HG03175 (cell line): ENCODE measurements at regions not wholly inside any gene's neighbourhood (a gene's known extent, or its start where the extent isn't known, plus 50 kb on each side); places are given as distances from the start of the nearest gene placed in this dataset.

ENCODE experiments used
- ATAC-seq: cut with Tn5 transposase; IDR thresholded peaks from one replicate; pipeline ENCODE4 v1.9.1; 2021; ENCODE audit warnings: mild to moderate bottlenecking, moderate library complexity; ENCODE audit not compliant: unreplicated experiment

DNA sequence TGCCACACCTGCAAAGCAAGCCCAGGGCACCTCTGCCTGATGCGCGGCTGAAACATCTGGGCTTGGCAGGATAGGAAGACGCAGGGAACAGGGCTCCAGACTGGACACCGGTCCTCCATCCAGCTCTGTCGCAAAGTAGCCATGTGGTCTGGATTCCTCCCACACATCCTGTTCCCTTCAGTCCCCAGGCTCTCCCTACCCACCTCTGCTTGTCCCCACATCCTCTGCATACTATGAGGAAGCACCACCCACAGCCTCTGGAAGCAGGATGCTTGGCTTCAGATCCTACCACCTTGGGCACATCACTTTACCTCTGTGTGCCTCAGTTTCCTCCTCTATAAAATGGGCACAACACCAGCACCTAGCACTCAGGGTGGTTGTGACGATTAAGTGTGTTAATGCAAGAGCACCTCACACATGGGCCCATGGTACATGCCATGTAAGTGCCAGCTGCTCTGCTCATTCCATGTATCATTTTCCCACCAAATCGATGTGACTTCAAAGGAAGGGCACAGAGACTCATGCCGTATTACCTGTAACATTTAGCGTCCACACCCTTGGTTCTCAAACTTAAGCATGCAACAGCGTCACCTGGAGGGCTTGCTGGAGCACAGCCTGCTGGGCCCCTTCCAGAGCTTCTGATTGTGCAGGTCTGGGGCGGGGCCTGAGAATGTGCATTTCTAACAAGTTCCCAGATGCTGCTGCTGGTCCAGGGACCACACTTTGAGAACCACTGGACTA, 138.6 kb upstream of the SDK2 start:
- no peak for ATAC-seq

DNA sequence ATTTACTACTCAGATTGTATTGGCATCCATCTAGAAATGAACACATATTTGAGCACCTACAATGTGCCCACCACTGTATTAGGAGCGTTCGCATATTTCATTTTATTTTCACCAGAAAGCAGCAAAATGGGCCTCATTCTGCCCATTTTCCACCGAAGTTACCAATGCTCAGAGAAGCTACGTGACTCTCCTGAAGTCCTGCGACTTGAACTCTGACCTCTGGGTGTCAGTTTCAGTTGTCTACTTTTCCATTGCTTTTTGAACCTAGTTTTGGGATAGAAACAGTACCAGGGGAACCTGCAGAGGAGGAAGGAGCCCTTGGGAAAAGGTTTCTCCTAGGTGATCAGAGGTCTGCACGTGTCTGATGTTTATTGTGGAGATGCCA, 139.1 kb upstream of the SDK2 start:
- ATAC-seq = no peak

DNA sequence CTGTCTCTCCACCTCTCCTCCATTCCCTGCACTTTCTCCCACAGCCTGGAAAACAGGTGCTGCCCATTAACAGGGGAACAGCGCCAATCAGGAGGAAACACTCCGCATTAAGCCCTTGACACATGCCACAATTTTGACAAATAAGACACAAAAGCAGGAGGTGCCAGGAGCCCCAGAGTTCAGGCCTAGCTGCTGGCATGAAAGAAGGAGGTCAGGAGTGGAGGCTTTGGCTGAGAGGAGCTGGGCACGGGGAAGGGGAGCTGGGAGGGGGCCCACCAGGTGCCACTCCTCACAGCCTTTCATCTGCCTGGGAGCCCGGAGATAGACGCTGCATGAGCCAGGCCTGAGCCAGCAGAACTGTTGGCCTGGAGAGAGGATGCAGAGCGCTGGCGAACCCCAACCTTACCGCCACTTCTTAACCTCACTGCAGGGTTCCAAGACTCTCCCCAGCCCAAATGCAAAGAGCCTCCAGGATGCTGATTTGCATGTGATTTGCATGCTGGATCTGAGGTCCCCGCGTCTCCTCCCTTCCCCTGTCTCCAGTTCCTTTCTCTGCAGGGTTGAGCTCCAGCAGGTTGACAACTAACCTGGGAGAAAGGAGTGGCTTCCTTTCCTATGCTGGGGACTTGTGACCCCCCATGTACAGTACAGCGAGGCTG, 139.8 kb upstream of the SDK2 start:
- no peak for ATAC-seq

DNA sequence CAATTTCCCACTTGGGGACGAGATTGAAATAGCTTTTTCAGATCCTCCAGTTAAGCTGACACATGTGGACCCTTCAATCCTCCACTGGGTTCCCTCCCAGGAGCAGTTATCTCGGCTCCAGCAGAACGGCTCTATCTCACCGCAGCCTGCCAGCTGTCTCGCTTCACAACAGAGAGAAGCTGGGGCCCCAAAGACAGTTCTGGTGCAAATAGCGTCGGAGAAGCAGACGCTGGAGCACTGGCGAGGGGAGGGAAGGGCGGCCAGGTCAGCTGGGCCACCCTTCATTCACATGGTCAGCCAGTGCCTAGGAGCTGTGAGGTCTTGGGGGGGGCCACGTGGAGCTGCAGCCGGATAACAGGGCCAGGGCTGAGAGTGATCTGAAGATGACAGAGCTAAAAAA, 141.3 kb upstream of the SDK2 start:
- ATAC-seq = no peak

DNA sequence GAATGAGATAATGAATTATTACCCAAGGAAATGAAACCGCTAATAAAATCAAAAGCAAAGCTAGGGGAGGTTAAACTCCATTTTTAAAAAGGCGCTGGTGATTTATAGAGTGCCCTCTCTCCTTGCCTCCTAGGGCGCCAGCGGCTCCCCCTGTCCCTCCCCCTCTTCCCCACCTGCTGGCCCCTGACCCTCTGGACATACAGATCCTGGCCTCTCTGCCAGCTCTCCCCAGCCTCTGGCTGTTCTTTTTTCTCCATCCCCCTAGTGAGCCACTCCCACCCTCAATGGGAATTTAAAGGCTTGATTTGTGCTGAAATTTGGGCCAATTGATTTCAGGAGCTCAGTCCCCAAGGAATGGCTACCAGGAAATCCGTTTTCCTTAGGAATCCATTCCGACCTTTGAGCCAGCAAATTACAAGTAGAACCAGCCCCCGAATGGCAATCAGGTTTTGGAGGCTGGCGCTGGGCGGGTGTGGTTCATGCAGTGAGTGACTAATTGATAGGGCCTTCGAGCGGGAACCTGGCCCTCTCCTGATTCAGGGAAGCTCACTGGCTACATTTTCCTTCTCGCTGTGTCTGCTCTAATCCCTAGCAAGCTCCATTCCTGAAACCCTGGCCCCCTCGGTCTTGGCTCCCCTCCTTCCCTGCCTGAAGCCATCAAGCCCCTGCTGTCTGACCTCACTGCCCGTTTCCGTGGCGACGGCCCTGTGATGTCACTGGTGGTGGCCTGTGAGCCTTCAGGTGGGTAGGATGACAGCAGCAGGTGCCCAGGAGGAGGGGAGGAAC, 141.9 kb upstream of the SDK2 start:
- no peak for ATAC-seq

DNA sequence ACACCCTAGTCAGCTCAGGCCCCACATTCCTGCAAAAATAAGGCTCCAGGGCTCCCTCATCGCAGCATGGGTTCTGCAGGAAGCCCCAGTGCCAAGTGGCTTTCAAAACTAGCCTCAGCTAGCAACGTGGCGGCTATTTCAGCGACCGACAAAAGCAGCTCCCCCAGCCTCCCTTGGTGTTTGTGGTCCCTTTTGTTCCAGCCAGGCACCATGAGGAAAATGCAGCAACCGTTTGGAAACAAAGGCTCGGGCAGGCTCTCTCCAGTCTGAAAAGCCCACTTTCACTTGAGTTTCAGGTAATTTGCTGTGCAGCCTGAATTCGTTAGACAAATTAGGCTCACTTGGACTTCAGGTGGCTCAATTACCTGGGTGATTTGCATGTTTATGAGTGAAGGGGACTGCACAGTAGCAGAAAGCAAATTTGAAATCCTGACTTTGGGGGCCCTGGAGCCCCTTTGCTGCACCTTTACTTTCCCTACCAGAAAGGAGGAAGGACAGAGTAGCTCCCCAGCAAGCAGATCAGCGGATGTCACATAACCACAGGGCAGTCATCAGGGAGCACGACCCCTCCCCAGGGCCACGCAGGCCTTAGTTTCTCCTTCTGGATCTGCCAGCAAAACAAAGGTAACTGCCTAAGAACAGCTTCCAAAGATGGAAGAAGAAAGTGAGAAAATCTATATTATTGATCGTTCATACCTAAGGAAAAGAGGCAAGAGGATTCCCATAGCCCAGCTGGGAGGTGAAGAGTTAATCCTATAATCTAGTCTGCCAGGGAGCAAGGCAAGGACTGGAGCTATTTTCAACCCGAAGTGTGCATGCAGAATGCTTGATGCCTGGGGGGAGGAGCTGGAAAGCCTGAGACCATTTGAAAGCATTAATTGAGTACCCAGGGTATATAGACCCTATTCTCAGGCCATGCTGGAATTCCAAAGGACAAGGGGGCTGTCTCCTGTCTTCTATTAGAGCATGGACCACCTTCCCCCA, 143.1 kb upstream of the SDK2 start:
- ATAC-seq = no peak

DNA sequence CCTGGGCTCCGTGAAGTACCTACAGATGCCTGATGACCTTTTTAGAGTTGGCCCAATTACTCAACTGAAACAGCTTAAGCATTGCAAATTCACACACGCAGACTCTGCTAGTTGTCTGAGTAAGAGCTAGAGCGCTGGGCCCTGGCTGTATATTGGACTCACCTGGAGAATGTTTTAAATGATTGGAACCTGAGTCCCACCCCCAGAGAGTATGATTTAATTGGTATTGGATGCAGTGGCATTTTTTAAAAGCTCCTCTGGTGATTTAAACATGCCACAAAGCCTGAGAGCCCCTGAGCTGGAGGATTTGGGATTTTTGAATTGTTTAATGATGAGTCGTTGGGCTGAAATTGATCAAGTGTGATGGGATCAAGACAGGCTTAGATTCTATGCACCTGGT, 143.9 kb upstream of the SDK2 start:
- no peak for ATAC-seq

DNA sequence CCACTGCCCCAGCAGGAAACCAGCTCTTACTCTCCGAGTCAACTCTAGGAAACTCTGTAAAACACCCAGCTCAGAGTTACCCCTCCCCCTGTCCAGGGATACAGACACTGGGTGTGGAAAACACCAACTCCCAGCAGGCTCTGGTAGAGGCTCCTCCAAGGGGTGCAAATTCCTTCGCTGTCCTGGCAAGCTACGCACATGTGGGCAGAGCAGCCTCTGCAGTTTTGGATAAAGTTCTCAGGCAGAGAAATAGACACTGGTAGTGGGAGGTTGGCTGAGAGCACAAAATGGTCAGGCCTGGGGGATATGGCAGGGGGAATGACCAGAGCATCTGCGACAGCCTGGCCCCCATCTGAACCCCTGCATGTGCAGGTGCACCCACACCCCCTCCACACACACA, 146.9 kb upstream of the SDK2 start:
- ATAC-seq = no peak

DNA sequence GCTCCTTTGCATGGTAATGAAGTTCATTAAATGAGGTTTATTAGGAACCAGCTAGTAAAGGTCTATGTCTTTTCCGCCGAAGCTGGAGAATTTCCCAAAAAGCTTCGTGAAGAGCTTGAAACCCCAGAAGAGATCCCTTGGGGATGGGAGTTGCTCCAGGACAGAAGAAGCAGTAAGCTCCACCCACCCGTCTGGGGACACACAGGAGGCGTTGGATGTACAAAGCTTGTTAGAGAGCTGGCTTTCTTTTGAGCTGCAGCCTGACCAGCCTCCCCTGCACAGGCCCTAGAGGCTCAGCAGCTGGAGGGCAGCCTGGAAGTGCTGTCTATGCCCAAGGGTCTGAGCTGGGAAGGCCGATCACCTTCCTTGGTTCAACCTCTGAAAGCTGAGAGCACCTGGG, 147.4 kb upstream of the SDK2 start:
- no peak for ATAC-seq

DNA sequence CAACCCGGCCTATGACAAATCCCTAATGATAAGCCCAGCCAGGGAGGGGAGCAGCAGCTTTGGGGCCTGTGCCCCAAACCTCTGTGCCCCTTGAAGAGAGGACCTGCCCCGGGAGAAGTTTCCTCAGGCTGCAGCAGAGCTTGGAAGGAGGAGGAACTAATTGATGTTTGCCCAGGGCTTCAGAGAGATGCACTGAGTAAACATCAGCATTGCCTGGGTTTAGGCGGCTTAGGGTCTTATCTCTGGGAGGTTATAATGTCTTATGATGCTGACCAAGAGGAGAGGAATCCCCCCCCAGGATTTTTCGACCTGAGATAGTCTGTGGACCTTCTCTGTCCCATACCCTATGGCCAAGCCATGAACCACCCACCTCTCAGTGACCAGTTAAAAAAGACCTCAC, 148.7 kb upstream of the SDK2 start:
- ATAC-seq = no peak

DNA sequence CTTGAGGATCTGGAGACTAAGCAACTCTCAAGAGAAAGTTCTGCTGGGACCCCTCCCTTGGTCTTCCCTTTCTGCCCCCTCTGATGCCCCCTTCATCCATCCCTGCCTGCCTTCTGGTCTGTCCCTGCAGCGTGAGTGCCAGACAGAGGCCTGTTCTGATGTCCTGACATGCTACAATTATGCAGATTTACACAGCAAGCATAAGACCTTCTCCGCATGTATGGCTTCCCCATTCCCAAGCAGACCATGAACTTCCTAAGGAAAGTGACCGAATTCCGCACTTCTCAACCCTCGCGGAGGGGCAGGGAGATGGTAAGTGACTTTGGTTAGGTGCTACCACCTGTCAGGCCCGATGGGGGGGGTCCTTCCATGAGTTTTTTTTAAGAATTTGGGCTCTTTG, 150.1 kb upstream of the SDK2 start:
- ATAC-seq = no peak

DNA sequence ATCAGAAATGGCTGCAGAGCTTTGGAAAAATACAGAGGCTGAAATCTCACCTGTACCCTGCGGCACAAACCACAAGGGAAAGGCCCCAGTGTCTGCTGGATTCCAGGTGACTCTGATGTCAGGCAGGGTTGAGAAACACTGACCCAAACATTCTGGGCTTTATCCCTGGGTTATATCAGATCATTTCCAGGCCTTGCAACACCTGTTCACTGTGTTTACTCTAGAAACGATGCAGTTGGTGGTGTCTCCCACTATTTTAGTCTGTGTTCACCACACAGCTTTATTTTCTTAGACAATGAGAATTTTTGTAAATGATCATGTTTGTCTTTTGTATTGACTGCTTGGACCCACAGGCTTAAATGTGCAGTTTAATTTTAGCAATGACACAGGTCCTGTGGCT, 151.5 kb upstream of the SDK2 start:
- ATAC-seq = no peak

DNA sequence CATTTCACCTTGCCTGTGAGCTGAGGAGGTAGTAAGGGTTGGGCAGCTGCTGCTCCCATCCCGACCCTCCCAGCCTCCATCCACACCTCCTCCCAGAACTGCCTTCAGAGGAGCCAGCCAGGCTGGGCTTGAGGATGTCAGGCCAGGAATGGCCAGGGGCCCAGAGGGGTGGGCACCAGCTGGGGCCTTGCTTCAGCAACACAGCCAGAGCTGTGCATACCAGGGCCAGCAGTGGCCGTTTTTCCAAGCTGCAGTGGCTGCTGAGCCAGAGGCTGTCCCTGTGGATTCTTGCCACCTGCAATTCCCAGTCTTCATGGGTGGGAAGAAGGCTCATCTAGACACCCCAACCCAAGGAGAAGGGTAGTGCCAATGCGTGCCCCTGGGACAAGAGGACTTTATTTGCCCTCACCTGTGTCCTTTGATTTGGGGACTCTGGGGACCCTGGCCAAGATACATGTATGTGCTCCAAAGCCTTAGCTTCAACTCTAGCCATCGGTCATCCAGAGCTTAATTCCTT, 153.4 kb upstream of the SDK2 start:
- no peak for ATAC-seq

DNA sequence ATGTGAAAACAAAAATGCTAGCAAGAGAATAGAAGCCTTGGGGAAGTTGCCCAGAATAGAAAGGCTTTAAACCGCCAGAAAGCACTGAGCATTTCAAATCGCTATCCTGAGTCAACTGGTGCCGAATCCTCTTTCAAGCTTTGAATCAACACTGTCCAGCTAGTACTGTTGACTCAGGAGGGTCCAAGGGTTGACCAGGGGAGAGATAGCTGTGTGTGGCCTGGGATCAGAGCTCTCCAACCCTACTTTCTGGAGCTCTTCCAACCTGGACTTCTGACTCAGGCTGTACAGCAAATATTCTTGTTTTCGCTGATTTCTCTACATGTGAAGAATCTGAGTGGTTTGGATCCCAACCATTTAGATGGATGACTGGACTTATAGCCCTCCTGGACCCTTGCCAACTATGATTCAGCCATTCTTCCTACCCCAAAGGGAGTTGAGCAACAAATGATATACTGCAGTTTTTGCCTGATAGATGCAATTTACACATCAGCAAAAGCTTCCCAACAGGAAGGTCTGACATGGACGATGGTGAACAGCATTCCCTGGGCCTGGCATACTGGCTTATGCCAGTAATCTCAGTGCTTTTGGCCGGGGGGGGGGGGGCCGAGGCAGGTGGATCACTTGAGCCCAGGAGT, 154.0 kb upstream of the SDK2 start:
- no peak for ATAC-seq

DNA sequence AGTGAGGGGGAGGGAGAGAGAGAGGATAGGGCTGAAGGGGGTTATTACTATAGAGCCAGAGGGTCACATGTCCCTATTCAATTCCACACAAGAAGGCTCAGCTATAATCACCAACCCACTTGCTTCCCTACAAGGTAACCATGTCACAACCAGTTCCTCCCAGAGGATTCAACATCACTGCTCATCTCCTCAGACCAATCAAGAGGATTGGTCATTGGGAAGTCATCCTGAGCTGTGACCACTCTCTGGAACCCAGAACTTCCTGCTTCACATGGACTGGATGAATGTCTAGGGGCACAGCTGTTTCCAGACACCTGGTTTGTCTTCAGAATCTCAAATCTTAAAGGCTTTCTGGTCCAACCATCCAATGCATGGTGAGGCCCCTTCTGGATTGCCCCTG, 154.9 kb upstream of the SDK2 start:
- ATAC-seq = no peak

DNA sequence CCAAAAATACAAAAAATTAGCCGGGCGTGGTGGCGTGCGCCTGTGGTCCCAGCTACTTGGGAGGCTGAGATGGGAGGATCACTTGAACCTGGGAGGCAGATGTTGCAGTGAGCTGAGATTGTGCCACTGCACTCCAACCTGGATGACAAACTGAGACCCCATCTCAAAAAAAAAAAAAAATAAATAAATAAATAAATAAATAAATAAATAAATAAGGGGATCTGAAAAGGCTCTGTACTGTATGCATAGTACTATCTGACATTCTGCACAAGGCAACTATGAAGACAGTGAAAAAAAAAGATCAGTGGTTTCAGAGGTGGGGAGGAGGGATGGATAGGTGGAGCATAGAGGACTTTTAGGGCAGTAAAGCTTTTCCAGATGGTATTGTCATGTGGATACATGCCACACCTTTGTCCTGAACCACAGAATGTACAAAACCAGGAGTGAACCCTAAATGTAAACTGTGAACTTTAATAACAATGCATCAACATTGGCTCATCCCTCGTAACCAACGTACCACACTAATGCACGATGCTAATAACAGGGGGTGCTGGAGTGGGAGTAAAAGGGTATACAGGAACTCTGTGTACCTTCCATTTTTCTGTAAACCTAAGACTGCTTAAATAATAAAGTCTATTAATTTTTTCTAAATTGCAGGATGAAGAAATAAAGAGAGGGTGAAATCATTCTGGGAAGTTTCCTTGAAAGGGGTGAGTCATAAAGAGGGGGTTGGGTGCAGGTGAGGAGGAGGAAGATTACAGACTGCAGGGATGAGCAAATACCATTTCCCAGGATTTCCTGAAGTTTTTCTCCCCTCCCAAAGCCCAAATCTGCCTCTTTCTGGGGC, 155.8 kb upstream of the SDK2 start:
- ATAC-seq = no peak

DNA sequence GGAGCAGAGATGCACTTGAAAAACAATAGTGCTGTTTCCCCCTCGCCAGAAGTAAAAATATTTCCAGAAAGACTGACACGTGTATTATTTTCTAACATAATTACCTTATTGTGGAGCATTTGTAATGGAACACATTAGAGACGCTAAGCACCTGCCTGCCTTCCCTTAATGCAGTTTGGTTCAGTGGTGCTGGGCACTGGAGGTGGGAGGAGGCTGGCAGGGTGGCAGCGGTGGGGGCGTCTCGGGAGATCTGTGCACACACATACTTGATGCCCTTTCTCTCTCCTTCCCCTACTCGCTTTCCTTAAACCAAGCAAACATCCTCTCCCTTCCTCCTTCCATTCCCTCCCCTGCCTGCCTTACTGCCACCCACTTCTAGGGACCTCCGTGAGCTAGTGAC, 156.6 kb upstream of the SDK2 start:
- ATAC-seq = no peak

DNA sequence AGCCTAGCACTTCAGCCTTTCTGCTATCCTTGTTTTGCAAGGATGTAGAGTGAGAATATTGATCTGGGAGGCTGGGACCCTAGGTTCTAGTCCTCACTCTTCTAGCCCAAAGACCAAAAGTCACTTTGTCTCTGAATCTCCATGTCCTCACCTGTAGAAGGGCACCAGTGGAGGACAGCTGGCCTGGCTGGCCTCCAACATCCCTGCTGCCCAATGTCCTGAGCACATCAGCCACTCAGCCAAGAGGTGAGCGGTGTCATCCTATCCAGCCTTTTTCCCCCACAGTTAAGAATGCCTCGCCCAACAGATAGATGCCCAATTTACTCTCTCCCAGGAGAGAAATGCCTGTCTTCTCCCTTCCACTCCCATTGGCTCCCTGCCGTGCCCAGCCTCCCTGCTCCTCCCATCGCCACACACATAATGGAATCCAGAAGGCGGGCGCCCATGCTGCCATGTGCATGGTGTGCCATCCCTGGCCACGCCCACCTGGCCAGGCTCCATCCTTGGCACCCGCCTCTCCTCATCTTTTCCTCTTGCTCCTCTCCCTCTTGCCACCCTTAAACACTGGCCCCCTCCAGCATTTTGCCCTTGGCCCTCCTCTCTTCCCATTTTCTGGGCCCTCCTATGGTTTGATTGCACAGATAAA, 157.3 kb upstream of the SDK2 start:
- ATAC-seq = no peak

DNA sequence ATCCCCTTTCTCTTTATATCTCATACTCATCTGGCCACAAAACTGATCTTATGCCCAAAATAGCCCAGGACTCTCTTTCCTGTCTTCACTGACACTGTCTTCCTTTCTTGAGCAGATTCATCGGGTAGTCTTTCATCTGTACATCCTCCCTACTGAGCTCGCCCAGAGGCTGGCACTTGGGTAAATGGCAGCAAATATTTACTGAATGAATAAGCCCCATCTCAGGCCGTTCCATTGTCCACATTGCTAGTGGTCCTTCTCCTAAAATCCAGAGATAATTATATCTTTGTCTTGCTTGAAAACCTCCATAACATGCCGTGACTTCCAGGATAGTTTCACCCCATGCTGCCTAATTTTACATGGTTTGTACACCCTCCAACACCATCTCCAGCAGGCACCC, 158.1 kb upstream of the SDK2 start:
- no peak for ATAC-seq
